Mesenchymal stem cell (in vitro differentiated cells and primary cell): ENCODE measurements at regions not wholly inside any gene's neighbourhood (a gene's known extent, or its start where the extent isn't known, plus 50 kb on each side); places are given as distances from the start of the nearest gene placed in this dataset.

Experiments used
- DNase-seq: peaks from one replicate; pipeline ENCODE4 v3.0.0-alpha.2; 2013
- H2AFZ ChIP-seq: one replicate; pipeline ENCODE4 v1.6.1; 2013; ENCODE audit warnings: low read depth, mild to moderate bottlenecking, control low read depth, inconsistent platforms, low read length, moderate library complexity
- H2AK5ac ChIP-seq: 2 replicates; pipeline ENCODE4 v1.6.1; 2013; ENCODE audit warnings: low read length, moderate library complexity, mild to moderate bottlenecking, inconsistent platforms; ENCODE audit not compliant: severe bottlenecking
- H2BK120ac ChIP-seq: one replicate; pipeline ENCODE4 v1.6.1; 2013; ENCODE audit warnings: low read depth, mild to moderate bottlenecking, inconsistent platforms, low read length, moderate library complexity
- H2BK12ac ChIP-seq, 2 experiments: one replicate each; pipeline ENCODE4 v1.6.1; 2013; ENCODE audit warnings: inconsistent platforms in 2 of 2, low read length in 2 of 2, mild to moderate bottlenecking in 2 of 2, moderate library complexity in 2 of 2, control low read depth in 1 of 2
- H2BK15ac ChIP-seq: one replicate; pipeline ENCODE4 v1.6.1; 2013; ENCODE audit warnings: mild to moderate bottlenecking, low read depth, inconsistent platforms; ENCODE audit not compliant: poor library complexity, severe bottlenecking
- H2BK5ac ChIP-seq: 2 replicates; pipeline ENCODE4 v1.6.1; 2013; ENCODE audit warnings: low read depth, mild to moderate bottlenecking, low read length, control low read depth, inconsistent platforms; ENCODE audit not compliant: poor library complexity, severe bottlenecking
- H3K14ac ChIP-seq, 2 experiments: one replicate each; pipeline ENCODE4 v1.6.1; 2013; ENCODE audit warnings: inconsistent platforms in 2 of 2, low read length in 2 of 2, control low read depth in 1 of 2, mild to moderate bottlenecking in 1 of 2, moderate library complexity in 1 of 2
- H3K18ac ChIP-seq, 2 experiments: one replicate each; pipeline ENCODE4 v1.6.1; 2013; ENCODE audit warnings: inconsistent platforms in 2 of 2, low read length in 2 of 2, control low read depth in 1 of 2, low read depth in 1 of 2, mild to moderate bottlenecking in 1 of 2
- H3K23ac ChIP-seq, 2 experiments: one replicate each; pipeline ENCODE4 v1.6.1; 2013; ENCODE audit warnings: inconsistent platforms in 2 of 2, low read length in 2 of 2, mild to moderate bottlenecking in 2 of 2, moderate library complexity in 2 of 2, control low read depth in 1 of 2
- H3K27ac ChIP-seq: 2 replicates; pipeline ENCODE4 v1.5.1; 2013; ENCODE audit warnings: mild to moderate bottlenecking, moderate library complexity, low read length, control low read depth, inconsistent platforms; ENCODE audit not compliant: poor library complexity, severe bottlenecking
- H3K27me3 ChIP-seq, 2 experiments: 2 replicates each; pipeline versions ENCODE4 v1.6.1 to v1.7.0; 2013; ENCODE audit warnings: low read length in 2 of 2, mild to moderate bottlenecking in 2 of 2, moderate library complexity in 2 of 2, control low read depth in 1 of 2, inconsistent platforms in 1 of 2; ENCODE audit not compliant: control insufficient read depth in 1 of 2, insufficient read depth in 1 of 2
- H3K36me3 ChIP-seq, 2 experiments: 2 replicates each; pipeline versions ENCODE4 v1.6.1 to v1.7.0; 2013; ENCODE audit warnings: low read length in 2 of 2, control low read depth in 1 of 2, inconsistent platforms in 1 of 2, low read depth in 1 of 2, mild to moderate bottlenecking in 1 of 2; ENCODE audit not compliant: insufficient read depth in 2 of 2, control insufficient read depth in 1 of 2
- H3K4ac ChIP-seq, 2 experiments: one replicate each; pipeline ENCODE4 v1.6.1; 2013; ENCODE audit warnings: inconsistent platforms in 2 of 2, low read length in 2 of 2, mild to moderate bottlenecking in 2 of 2, moderate library complexity in 2 of 2, control low read depth in 1 of 2, low read depth in 1 of 2
- H3K4me1 ChIP-seq: 2 replicates; pipeline ENCODE4 v1.6.1; 2013; ENCODE audit warnings: low read depth, low read length, control low read depth; ENCODE audit not compliant: control insufficient read depth, insufficient read depth
- H3K4me2 ChIP-seq: 2 replicates; pipeline ENCODE4 v1.6.1; 2013; ENCODE audit warnings: low read length, mild to moderate bottlenecking, inconsistent platforms; ENCODE audit not compliant: poor library complexity, severe bottlenecking
- H3K4me3 ChIP-seq, 2 experiments: 2 replicates each; pipeline versions ENCODE4 v1.5.1 to v1.7.0; 2013; ENCODE audit warnings: low read length in 2 of 2, mild to moderate bottlenecking in 2 of 2, control low read depth in 1 of 2, low read depth in 1 of 2; ENCODE audit not compliant: insufficient read depth in 1 of 2
- H3K79me1 ChIP-seq: replicated peaks from 2 replicates; pipeline ENCODE4 v1.6.1; 2013; ENCODE audit warnings: mild to moderate bottlenecking, control low read depth, low read length, inconsistent platforms; ENCODE audit not compliant: poor library complexity, severe bottlenecking
- H3K9ac ChIP-seq: 2 replicates; pipeline ENCODE4 v1.7.0; 2013; ENCODE audit warnings: mild to moderate bottlenecking, low read length, moderate library complexity
- H3K9me3 ChIP-seq: 2 replicates; pipeline ENCODE4 v1.7.0; 2013; ENCODE audit warnings: mild to moderate bottlenecking, low read length; ENCODE audit not compliant: control insufficient read depth
- H4K8ac ChIP-seq: one replicate; pipeline ENCODE4 v1.6.1; 2013; ENCODE audit warnings: inconsistent platforms, mild to moderate bottlenecking, low read length, moderate library complexity
- H4K91ac ChIP-seq: one replicate; pipeline ENCODE4 v1.6.1; 2013; ENCODE audit warnings: mild to moderate bottlenecking, low read length, inconsistent platforms
- WGBS: methylation state at CpG from one replicate; pipeline ENCODE4 v1.1.7; 2013; ENCODE audit warnings: mixed read lengths; 5-methylcytosine and 5-hydroxymethylcytosine counted together

DNA sequence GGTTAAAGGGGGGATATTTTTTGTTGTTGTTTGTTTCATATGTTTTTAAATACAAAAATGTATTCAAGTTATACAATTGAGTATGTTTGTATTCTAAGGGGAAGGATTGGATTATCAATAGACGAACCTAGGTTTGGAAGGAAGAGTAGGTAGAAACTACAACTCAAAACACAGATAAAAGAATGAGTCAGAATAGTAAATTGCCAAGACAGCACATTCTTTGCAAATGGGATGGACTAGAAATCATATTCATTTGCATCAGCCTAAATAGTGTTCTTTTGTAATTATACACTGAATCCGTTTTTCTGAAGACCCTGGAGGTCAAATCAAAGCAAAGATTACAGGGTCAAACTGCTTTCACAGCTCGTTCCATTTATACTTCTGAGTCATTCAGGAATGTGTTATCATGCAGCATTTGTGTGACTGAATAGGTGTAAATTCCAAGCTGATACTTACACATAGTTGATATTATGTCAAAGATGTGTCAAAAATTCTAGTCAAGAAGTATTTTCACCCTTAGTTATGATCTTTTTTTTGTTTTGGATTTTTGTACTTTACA, 273.3 kb upstream of the FAT4 start:
- no peak overlapping the region for H3K4ac ChIP-seq
- no peak overlapping the region for H4K8ac ChIP-seq
- H2AFZ ChIP-seq: no peak overlapping the region
- DNase-seq: no peak
- H2BK15ac ChIP-seq: no peak overlapping the region
- no peak overlapping the region for H3K4me2 ChIP-seq
- H3K79me1 ChIP-seq: no peaks in the 10 kb centered on the region
- H2AK5ac ChIP-seq: no peak overlapping the region
- H2BK5ac ChIP-seq: no peak overlapping the region
- H3K14ac ChIP-seq: no peak overlapping the region
- no peaks in the 10 kb centered on the region for H3K4me1 ChIP-seq
- no peaks in the 10 kb centered on the region for H3K36me3 ChIP-seq
- H3K18ac ChIP-seq: no peak overlapping the region
- no peak overlapping the region for H4K91ac ChIP-seq
- H3K27ac ChIP-seq: no peak overlapping the region
- H3K9ac ChIP-seq: no peak overlapping the region
- H3K23ac ChIP-seq: no peak overlapping the region
- no peaks in the 10 kb centered on the region for H3K9me3 ChIP-seq
- no peak overlapping the region for H2BK12ac ChIP-seq
- 40% methylated on average over 1 of the region's 3 CpGs for WGBS
- H2BK120ac ChIP-seq: no peak overlapping the region
- no peaks in the 10 kb centered on the region for H3K27me3 ChIP-seq
- H3K4me3 ChIP-seq: no peak overlapping the region

DNA sequence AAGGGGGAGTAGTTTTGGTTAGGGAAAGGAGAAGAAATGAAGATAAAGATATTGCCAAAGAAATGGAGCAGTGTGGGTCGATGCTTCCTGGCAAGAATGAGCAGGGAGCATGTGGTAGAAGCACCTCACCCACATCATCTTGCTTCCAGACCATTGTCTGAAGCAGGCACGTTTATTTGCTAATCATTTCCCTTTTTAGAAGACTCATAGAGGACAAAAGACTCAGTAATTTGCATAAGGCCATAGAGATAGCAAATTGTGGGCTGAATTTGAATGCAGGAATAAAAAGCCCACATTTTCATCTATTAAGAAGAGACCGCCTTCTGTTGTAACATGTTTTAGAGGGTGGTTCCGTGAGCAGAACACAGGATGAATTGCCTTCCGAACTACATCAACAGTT, 275.2 kb upstream of the FAT4 start:
- Histone ChIP-seq H2AFZ (no peak overlapping the region), H3K79me1 (no peaks in the 10 kb centered on the region), H2BK15ac (no peak overlapping the region), H3K4me2 (no peak overlapping the region), H2BK5ac (no peak overlapping the region), H3K9ac (no peak overlapping the region), H3K4me3 (no peak overlapping the region), H3K4me1 (no peaks in the 10 kb centered on the region), H4K91ac (no peak overlapping the region), H2BK120ac (no peak overlapping the region), H4K8ac (no peak overlapping the region), H3K18ac (no peak overlapping the region), H3K36me3 (no peaks in the 10 kb centered on the region), H3K23ac (no peak overlapping the region), H3K14ac (no peak overlapping the region), H3K4ac (no peak overlapping the region), H3K27ac (no peak overlapping the region), H3K27me3 (no peaks in the 10 kb centered on the region), H2BK12ac (no peak overlapping the region), H2AK5ac (no peak overlapping the region), H3K9me3 (no peaks in the 10 kb centered on the region)
- no peak for DNase-seq
- 100% methylated on average over 1 of the region's 5 CpGs for WGBS

DNA sequence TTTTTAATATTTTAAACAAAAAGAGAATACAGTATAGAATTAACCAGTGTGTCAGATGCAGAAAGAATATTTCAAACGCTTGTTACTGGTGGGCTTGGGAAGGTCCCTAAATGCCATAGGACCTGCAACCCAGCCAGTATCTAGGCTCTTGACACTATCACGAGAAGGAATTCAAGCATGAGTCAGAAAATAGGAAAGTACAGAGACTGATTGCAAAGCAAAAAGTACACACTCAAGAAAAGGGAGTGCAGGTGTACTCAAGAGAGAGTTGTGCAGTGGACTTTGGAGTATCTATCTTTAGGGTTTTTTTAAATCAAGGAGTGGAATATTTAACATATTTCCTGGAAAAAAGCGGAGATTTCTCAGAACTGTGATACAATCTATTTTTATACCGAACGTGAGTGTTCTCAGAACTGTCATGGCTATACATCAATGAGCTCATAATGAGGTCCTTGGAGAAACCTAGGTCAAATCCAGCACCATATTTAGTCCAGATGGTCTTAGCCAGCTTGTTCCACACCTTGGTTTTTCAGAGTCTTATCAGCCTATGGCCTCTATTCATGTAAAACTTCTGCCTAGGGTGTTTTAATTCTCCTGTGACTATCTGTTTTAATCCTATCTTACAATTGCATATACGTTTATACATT, 291.8 kb upstream of the FAT4 start:
- WGBS: 89% methylated on average over 5 of the region's 6 CpGs
- Histone ChIP-seq H3K14ac (no peak overlapping the region), H3K4me2 (no peak overlapping the region), H3K9me3 (no peaks in the 10 kb centered on the region), H2AFZ (no peak overlapping the region), H2BK120ac (no peak overlapping the region), H3K36me3 (no peaks in the 10 kb centered on the region), H4K8ac (no peak overlapping the region), H3K4ac (no peak overlapping the region), H3K79me1 (no peaks in the 10 kb centered on the region), H2BK15ac (no peak overlapping the region), H2BK5ac (no peak overlapping the region), H3K4me3 (no peak overlapping the region), H3K27ac (no peak overlapping the region), H4K91ac (no peak overlapping the region), H2AK5ac (no peak overlapping the region), H2BK12ac (no peak overlapping the region), H3K4me1 (no peaks in the 10 kb centered on the region), H3K9ac (no peak overlapping the region), H3K18ac (no peak overlapping the region), H3K27me3 (no peaks in the 10 kb centered on the region), H3K23ac (no peak overlapping the region)
- DNase-seq: no peak

DNA sequence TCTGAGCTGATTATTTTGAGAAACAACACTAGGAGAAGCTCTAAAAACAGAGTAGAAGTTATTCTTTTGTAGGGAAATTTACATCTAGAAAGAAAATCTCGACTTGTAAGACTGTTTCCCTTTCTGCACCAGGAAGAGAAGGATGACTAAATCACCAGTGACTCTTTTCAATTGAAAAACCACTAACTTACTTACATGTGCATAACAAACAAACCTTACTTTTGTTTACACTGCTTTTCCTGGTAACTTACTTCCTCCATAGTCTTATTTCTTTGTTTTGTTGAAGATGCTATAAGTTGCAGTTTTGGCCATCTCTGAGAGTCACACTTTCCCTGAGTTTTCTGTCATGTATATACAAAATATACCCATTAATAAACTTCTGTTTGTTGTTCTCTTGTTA, 293.6 kb upstream of the FAT4 start:
- Histone ChIP-seq H3K18ac (no peak overlapping the region), H2AFZ (no peak overlapping the region), H3K4me2 (no peak overlapping the region), H3K4me1 (no peaks in the 10 kb centered on the region), H2BK12ac (no peak overlapping the region), H4K8ac (no peak overlapping the region), H3K23ac (no peak overlapping the region), H3K36me3 (no peaks in the 10 kb centered on the region), H3K9me3 (no peaks in the 10 kb centered on the region), H3K27me3 (no peaks in the 10 kb centered on the region), H2BK120ac (no peak overlapping the region), H3K27ac (no peak overlapping the region), H4K91ac (no peak overlapping the region), H3K4me3 (no peak overlapping the region), H3K14ac (no peak overlapping the region), H3K4ac (no peak overlapping the region), H2BK5ac (no peak overlapping the region), H2BK15ac (no peak overlapping the region), H3K9ac (no peak overlapping the region), H2AK5ac (no peak overlapping the region), H3K79me1 (no peaks in the 10 kb centered on the region)
- WGBS: 83% methylated on average over 1 of the region's 1 CpG
- DNase-seq: peak; percentile 26
